T follicular helper cell (primary cell): ENCODE measurements at regions not wholly inside any gene's neighbourhood (a gene's known extent, or its start where the extent isn't known, plus 50 kb on each side); places are given as distances from the start of the nearest gene placed in this dataset.
"Not testable (repeated sequence)": the region's sequence is repeated elsewhere in the genome, so short reads cannot be mapped to it uniquely, and the experiment has no call there.

Experiments
- DNase-seq: peaks from one replicate; pipeline ENCODE4 v3.0.0-alpha.2; 2020; ENCODE audit warnings: low read depth

DNA sequence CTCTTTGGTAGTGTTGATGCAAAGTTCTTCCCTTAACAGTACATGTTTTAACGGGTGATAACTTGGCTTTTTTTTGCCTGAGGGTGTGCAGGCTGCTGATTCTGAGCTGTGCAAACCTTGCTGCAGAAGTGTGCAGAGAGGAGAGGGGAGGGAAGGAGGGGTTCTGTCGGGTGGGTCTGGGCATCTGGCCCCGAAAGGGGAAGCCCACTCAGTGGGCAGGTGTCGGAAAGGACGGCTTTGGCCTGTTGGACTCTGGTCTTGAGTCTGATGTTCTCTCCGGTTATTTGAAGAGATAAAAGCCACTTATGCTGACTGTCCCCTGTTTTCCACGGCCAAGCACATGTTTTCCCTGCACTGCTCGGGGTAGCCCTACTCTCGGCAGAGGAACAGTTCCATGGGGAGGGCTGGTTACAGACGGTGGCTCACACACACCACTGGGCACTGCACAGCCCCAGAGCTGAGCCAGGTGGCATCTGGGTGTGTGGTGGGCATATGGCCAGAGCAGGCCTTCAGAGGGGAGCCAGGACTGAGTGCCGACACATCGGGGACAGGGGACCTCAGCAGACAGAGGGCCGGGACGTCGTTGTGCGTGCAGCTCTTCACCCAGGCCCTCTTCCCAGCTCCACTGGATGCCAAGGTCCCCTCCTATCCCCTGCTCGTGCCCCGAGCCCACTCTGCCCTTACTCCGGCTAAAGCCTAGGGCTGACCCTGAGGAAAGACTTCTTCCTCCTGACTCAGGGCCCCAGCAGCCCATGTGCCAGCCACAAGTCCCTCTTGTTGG lies 93.2 kb downstream of the TEX29 start:
- no peak for DNase-seq

DNA sequence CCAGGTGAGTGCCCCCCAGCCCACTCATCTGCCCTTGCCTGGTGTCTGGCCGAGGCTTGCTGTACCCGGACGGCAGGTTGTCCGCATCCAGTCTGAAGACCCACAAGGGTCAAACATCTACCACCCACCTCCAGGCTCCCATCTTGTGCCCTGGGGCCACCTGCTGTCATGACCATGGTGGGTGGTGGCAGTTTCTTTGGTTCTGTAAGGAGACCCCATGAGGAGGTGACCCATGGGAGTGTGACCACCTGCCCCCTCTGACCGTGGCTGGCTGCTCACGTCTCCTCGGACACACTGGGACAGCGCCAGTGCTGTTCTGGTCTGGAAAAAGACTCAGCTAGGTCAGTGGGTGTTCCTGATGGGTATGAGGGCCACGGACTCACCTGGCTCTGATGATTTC lies 93.9 kb downstream of the TEX29 start:
- no peak for DNase-seq

DNA sequence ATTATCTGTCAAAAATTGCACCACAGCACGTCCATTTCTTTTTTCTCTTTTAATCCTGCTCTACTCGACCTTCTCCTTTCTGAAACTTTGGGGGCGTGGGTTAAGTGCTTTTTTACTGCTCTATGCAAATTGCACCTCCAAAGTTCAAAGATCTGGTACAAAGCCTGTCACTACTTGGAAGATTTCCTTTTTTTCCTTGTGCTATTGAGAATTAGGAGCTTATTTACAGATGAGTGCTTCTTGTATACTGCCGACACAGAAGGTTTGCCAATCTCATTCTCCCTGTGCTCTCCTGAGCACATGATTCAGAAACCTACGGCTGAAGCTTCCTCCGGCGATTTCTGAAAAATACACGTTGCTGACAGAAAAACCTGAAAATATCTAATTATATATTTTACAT lies 94.8 kb downstream of the TEX29 start:
- DNase-seq, result no peak

DNA sequence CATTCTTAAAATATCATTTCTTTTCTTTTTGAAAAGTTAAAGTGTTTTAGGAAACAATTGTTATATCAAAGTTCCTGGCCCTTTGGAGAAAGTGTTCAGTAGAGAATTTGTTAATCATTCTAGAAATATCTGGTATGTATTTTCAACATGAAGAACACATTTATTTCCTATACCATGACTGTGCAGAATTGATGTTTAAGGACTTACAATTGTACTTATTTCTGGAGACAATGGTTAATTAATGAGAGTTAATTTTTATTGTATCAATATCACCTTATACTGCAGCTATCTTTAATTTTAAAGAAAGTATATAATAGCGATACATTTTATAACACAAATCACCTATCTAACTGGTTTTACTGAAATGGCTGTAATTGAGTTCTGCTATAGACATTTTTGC lies 95.3 kb downstream of the TEX29 start:
- no peak for DNase-seq

- DNase-seq, result no peak
These were observed 97.7 kb downstream of the TEX29 start for GRCh38 chr13:111418101-111418500.

DNA sequence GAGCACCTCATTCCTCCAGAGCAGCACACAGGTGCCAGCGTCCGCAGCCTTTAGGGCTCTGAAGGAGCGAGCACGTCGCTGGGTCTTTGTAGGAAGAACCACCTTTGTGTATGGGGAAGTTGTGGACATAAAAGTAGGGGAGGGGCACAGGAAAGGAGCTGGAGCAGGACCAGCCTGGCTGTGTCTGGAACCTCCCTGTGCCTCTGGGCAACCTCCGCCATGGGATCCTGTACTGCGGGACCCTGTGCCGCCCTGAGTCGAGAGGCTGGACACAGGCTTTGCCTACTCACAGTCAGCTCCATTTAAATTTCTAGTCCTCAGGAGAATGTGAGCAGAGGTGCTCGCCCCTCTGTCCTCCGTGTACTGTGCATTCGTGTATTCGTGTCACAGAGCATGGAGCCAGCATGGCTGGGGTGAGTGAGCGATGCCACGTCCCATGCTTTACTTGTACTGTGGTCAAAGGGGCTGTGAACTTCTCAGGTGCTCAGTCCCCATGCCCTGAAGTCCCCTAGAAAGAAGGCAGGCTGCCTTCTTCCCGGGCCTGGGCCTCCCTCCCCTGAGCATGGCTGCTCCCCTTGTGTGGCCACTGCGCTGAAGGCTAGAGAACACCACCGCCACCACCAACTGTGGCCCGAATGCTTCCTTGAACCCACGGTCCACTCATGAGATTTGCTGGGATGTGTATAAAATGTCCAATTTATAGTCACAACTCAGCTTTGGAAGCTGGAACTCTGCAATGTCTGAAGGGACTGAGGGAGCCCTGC lies 99.9 kb downstream of the TEX29 start:
- DNase-seq, result no peak

GRCh38 chr13:111421216-111421615 lies 100.8 kb downstream of the TEX29 start:
- no peak for DNase-seq

DNA sequence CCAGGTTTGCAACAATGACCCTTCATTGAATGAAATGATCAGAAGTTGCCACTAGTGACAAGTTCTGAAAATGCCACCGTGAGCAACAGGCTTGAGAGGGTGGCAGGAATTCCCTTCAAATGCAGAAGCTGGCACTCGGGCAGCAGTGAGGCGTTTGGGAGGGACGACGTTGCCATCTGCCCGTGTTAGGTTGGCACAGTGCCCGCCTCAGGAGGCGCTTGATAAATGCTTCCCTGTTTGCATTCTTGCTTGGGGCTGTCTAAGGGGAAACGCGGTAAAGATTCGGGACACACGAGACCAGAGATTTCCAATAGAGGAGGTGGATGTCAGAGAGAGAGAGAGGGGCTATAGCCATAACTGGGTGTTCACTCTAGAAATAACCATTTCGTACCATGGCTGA lies 101.9 kb downstream of the TEX29 start:
- DNase-seq, result no peak

- DNase-seq, result no peak
These were observed 102.8 kb downstream of the TEX29 start for GRCh38 chr13:111423168-111423785.

DNA sequence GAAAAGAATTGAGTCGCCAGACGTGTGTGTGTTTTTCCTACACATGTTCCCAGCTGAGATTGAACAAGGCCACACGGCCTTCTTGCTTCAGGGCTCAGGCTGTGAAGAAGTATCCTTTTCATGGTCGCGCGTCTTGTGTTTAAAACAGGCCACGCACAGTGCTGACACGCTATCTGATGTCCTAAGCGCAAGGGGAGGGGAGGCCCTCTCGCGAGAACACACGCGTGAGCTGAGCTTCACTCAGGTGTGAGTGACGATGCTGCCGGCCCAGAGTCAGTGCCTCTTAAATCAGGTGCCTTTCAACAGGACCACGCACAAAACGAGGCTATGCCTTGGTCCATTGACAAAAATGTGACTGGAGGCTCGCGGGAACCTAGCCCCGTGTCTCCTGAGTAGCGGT lies 103.7 kb downstream of the TEX29 start:
- DNase-seq, result no peak

- no peak for DNase-seq
These were observed 104.9 kb downstream of the TEX29 start for GRCh38 chr13:111425326-111425725.

GRCh38 chr13:111429064-111429558 lies 108.7 kb downstream of the TEX29 start:
- DNase-seq, result peak; percentile 9

DNA sequence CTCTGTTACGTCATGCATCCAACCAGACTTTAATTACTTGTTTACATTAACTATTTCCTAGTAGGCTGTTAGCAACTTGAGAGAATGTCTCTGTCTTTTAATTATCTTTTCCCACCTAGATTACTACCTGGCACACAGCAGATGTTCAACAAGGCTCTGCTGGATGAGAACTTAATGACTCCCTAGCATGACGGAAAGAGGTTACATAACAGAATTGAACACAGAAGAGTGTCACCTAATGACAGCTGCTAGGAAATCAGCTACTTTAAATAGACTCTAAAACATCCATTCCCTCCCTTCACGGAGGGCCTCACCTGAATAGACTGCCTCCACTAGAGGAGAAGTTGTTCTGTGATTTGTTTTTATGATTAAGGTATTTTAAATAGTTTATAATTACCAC lies 110.8 kb downstream of the TEX29 start:
- no peak for DNase-seq

- no peak for DNase-seq
These were observed 114.2 kb downstream of the TEX29 start for GRCh38 chr13:111434578-111435159.

DNA sequence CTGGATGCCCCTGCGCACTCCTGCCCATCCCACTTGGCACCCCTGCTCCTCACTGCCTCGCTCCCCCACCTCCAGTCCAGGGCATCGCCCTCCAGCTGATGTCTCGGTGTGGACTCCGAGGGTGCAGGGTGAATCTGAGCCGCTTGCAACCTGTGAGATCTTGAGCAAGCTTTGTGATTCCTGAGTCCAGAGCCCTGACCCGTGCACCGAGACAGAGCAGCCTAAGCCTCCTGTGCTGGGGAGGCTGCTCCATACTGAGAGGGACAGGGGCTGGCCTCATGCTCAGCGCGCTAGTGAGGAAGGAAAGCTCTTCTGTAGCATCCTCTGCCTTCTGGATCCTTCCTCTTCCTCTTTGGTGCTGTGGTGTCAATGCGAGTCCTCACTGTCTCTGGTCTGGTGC lies 116.0 kb downstream of the TEX29 start:
- DNase-seq, result no peak

GRCh38 chr13:111437417-111437816 lies 117.0 kb downstream of the TEX29 start:
- no peak for DNase-seq

DNA sequence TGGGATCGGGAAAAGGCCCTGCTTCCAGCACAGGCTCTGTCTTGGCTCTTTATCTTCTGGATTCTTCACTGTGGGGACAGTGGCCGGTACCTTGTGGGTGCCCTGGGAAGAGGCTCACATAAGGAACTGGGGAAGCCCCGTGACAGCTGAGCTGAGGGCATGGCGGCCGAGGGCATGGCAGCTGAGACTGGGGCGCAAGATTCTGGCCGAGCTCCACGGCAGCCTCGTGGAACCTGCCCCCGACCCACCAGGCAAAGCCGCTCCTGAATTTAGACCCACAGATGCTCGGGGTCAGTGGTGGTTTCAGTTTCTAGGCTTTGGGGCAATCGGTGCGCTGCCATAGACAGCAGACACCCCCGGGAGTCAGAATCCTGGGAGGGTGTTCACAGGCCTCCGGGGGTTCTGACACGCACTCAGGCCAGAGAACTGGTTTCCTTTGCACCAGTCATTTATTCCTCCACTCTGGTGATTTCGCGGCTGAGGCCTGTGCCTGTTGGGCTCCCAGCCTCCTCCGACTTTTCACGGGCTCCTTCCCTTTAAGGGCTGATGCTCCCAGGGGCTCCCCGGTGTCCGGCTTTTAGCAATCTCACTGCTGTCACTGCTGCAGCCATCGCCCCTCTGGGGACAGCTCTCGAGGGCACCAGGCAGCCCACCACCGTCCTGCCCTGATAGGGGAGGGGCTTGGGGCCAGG lies 117.6 kb downstream of the TEX29 start:
- no peak for DNase-seq

DNA sequence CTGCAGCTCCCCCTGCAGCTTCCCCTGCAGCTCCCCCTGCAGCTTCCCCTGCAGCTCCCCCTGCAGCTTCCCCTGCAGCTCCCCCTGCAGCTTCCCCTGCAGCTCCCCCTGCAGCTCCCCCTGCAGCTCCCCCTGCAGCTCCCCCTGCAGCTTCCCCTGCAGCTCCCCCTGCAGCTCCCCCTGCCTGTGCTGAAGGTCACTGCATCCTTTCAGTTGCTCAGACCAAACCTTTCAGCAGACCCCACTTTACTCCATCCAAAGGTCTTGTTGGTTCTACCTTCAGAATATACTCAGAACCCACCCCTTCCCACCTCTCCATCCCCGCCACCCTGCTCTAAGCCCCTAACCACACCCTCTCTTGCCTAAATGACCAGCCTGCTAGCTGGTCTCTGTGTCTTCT lies 120.0 kb downstream of the TEX29 start:
- not testable (repeated sequence) for DNase-seq

- no peak for DNase-seq
These were observed 123.5 kb downstream of the TEX29 start for GRCh38 chr13:111443981-111444380.

DNA sequence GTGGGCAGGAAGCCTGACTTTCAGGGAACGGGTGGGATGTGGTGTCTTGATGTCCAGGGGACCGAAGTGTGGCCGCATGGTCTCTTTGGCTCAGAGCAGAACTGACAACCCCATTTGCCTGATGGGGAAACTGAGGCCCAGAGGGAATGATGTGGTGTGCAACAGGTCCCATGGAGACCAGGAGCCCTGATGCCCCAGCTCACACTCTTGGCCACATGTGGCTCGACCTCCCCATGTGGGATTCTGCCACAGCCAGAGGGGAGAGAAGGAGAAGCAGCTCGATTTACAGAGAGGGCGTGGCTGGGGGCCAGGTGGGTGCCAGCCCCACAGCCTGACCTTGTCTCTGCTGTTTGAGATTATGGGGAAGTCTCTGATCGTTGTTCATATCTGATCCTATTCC lies 128.1 kb downstream of the TEX29 start:
- no peak for DNase-seq

DNA sequence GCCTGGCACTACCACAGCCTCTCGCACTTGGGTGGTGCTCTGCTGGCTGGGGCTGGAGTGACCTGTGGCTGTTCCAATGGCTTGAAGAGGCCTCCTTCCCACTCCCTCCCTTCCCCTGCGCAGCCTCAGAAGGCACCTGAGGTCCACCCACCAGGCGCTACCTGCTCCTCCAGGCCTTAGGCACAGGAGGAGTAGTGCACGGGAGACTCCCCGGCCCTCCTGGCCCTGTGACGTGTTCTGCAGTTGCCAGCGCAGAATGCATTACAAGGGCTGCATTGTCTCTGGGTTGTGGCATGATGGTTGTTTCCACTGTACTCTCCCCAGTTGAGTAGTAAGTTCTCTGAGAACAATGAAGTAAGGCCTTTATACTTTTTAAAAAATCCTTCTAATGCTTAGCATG lies 128.6 kb downstream of the TEX29 start:
- DNase-seq, result no peak

GRCh38 chr13:111451402-111451801 lies 131.0 kb downstream of the TEX29 start:
- no peak for DNase-seq
